Peyer's patch (tissue), 4 donors: ENCODE measurements at regions not wholly inside any gene's neighbourhood (a gene's known extent, or its start where the extent isn't known, plus 50 kb on each side); places are given as distances from the start of the nearest gene placed in this dataset.

Experiments
- CTCF ChIP-seq, 6 experiments: fragments of 450-650 bp in 4 of 6; fragments of 200-600 bp in 2 of 6; sonication (generic) in 1 of 6; IDR thresholded peaks; one replicate each; pipeline ENCODE4 v1.5.1; 2017 to 2019; ENCODE audit warnings: antibody characterized with exemption in 6 of 6, mild to moderate bottlenecking in 3 of 6, moderate library complexity in 1 of 6
- POLR2A ChIP-seq, 2 donors: fragments of 450-650 bp; IDR thresholded peaks; one replicate each; pipeline ENCODE4 v1.5.1; 2017; ENCODE audit warnings: antibody characterized with exemption in 2 of 2, mild to moderate bottlenecking in 2 of 2, moderate library complexity in 2 of 2

- TF ChIP-seq CTCF (IDR thresholded peaks at IDR 0.05): no peak
- no peak for TF ChIP-seq POLR2A (IDR thresholded peaks at IDR 0.05)
Observed at GRCh38 chr14:85060121-85060520, 469.8 kb upstream of the FLRT2 start.
